Calu3 (cell line): ENCODE measurements at regions not wholly inside any gene's neighbourhood (a gene's known extent, or its start where the extent isn't known, plus 50 kb on each side); places are given as distances from the start of the nearest gene placed in this dataset.
A peak's percentile ranks its signal among the peaks of the same experiment; 100 is the strongest.
"Not testable (repeated sequence)": the region's sequence is repeated elsewhere in the genome, so short reads cannot be mapped to it uniquely, and the experiment has no call there.

Experiments used
- BruUV-seq: library from RNA; stranded (reverse); fragments of 400-500 nt; replicated peaks from 2 replicates; lab custom pipeline; 2021; lab: Mats Ljungman, UMichigan
- CTCF ChIA-PET: fragments of 300-600 bp; sonication (Branson Sonifier 250); formaldehyde crosslinking; loops from one replicate; lab custom pipeline; 2022; ENCODE audit warnings: antibody characterized with exemption; lab: Charles Lee
- DNase-seq: peaks from one replicate; pipeline ENCODE4 v3.0.0; 2022
- H3K27ac Mint-ChIP-seq: one replicate; pipeline ENCODE4 v1.8.0; 2022; ENCODE audit warnings: mixed read lengths; ENCODE audit not compliant: unreplicated experiment
- H3K27me3 Mint-ChIP-seq: one replicate; pipeline ENCODE4 v1.8.0; 2022; ENCODE audit warnings: mixed read lengths; ENCODE audit not compliant: unreplicated experiment
- H3K36me3 Mint-ChIP-seq: one replicate; pipeline ENCODE4 v1.8.0; 2022; ENCODE audit warnings: mild to moderate bottlenecking, moderate library complexity, mixed read lengths; ENCODE audit not compliant: insufficient read depth, unreplicated experiment
- H3K4me1 Mint-ChIP-seq: one replicate; pipeline ENCODE4 v1.8.0; 2022; ENCODE audit warnings: mild to moderate bottlenecking, low read depth, mixed read lengths; ENCODE audit not compliant: unreplicated experiment
- H3K4me3 Mint-ChIP-seq: one replicate; pipeline ENCODE4 v1.8.0; 2022; ENCODE audit warnings: mild to moderate bottlenecking, low read depth, moderate library complexity, mixed read lengths; ENCODE audit not compliant: unreplicated experiment
- H3K9me3 Mint-ChIP-seq: one replicate; pipeline ENCODE4 v1.8.0; 2022; ENCODE audit warnings: low read depth, mixed read lengths; ENCODE audit not compliant: unreplicated experiment
- intact Hi-C: fragments of 100-400 bp; cut with micrococcal nuclease; formaldehyde crosslinking; loops from one replicate; pipeline ENCODE4 v1.10.0; 2022; ENCODE audit not compliant: unreplicated experiment
- TF ChIP-seq, protein P1 (sequence below): fragments of 200-600 bp; IDR thresholded peaks from one replicate; pipeline ENCODE4 v1.8.0; 2022; ENCODE audit warnings: antibody characterized with exemption; ENCODE audit not compliant: unreplicated experiment

DNA sequence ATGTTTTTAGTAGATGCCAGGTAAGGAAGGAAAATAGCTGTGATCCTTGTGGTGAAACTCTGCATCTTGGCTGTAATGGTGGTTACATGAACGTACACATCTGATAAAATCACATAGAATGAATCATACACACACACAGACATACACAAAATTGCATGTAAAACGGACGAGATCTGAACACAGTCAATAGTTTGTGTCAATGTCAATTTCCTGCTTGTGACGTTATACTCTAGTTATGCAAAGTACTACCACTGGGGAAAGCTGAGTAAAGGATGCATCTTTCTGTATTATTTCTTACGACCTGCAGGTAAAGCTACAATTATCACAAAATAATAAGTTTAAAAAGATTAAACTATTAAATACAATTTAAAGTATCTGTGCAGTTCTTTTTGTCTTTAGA, 493.7 kb upstream of the ZP4 start:
- intact Hi-C loops = no loop called here
- DNase-seq = no peak
- H3K27me3 Mint-ChIP-seq = no peaks in the 10 kb centered on the region
- no peaks in the 10 kb centered on the region for H3K4me1 Mint-ChIP-seq
- H3K9me3 Mint-ChIP-seq = no peaks in the 10 kb centered on the region
- CTCF ChIA-PET = interaction anchor here (0.5 to 0.6 kb wide), 2 partner anchors 26 to 40 kb away, joined by 3 to 4 read pairs; no protein-coding TSS in a partner anchor
- peak overlapping the region; percentile 61 for H3K27ac Mint-ChIP-seq
- H3K36me3 Mint-ChIP-seq = no peaks in the 10 kb centered on the region
- TF ChIP-seq, protein P1, sequence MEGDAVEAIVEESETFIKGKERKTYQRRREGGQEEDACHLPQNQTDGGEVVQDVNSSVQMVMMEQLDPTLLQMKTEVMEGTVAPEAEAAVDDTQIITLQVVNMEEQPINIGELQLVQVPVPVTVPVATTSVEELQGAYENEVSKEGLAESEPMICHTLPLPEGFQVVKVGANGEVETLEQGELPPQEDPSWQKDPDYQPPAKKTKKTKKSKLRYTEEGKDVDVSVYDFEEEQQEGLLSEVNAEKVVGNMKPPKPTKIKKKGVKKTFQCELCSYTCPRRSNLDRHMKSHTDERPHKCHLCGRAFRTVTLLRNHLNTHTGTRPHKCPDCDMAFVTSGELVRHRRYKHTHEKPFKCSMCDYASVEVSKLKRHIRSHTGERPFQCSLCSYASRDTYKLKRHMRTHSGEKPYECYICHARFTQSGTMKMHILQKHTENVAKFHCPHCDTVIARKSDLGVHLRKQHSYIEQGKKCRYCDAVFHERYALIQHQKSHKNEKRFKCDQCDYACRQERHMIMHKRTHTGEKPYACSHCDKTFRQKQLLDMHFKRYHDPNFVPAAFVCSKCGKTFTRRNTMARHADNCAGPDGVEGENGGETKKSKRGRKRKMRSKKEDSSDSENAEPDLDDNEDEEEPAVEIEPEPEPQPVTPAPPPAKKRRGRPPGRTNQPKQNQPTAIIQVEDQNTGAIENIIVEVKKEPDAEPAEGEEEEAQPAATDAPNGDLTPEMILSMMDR = no peak
- BruUV-seq = no TSS peak
- H3K4me3 Mint-ChIP-seq = no peak overlapping the region

DNA sequence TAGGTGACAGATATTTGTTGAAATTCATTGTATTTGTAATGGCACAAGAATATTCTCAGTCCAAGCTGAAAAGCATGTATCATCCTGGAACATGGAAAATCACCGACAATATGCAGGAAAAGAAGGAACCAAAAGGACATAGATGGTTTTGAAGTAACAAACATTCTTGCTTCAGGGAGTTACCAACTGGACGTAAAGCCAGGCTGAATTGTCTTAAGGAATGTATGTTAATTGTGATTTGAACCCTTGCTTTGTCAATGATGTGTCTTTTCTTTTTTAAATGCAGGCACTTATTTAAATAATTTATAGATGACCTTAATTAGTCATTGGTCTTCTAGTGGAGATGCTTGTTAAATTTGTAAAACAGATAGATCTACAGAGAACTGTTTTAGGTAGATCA, 489.4 kb upstream of the ZP4 start:
- no peak overlapping the region for H3K4me3 Mint-ChIP-seq
- H3K27ac Mint-ChIP-seq = no peak overlapping the region

DNA sequence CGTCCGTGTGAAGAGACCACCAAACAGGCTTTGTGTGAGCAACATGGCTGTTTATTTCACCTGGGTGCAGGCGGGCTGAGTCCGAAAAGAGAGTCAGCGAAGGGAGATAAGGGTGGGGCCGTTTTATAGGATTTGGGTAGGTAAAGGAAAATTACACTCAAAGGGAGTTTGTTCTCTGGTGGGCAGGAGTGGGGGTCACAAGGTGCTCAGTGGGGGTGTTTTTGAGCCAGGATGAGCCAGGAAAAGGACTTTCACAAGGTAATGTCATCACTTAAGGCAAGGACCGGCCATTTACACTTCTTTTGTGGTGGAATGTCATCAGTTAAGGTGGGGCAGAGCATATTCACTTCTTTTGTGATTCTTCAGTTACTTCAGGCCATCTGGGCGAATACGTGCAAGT, 488.7 kb upstream of the ZP4 start:
- H3K27ac Mint-ChIP-seq, CTCF ChIA-PET, BruUV-seq, H3K27me3 Mint-ChIP-seq, H3K4me1 Mint-ChIP-seq, H3K4me3 Mint-ChIP-seq, H3K36me3 Mint-ChIP-seq, intact Hi-C loops, H3K9me3 Mint-ChIP-seq, DNase-seq: not testable (repeated sequence)

More for the DNA sequence above, 489.4 kb upstream of the ZP4 start:
- no peaks in the 10 kb centered on the region for H3K36me3 Mint-ChIP-seq
- H3K4me1 Mint-ChIP-seq = no peaks in the 10 kb centered on the region
- TF ChIP-seq, protein P1 = no peak
- CTCF ChIA-PET = no interaction called here
- no peaks in the 10 kb centered on the region for H3K27me3 Mint-ChIP-seq
- DNase-seq = no peak
- intact Hi-C loops = no loop called here
- no TSS peak for BruUV-seq
- H3K9me3 Mint-ChIP-seq = peaks cover 5% of the 10 kb centered on the region

DNA sequence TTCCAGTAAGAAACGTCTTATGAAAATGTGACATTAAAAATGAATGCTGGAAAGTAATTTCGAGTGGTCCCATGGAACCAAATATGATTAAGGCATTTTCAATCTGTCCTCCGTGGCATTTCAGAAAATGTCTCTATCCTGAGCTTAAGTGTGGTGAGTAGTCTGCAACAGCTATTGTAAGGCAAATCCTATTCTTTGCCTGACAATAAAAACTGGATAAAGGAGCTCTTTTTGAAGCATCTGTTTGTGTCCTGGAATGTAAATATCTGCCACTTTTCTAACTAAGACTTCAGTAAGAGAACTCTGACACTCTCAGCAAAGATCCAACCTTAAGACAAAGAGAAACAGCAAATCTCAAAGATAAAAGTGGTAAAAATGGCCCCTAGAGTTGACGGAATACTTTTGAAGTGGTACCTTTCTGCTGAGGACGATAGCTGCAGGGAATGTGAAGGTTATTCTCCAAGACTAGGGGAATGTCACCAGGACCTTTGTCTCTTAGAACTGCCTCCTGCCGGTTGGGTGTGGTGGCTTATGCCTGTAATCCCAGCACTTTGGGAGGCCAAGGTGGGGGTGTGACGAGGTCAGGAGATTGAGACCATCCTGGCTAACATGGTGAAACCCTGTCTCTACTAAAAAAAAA, 486.7 kb upstream of the ZP4 start:
- Mint-ChIP-seq H3K36me3 (no peaks in the 10 kb centered on the region), H3K27ac (no peak overlapping the region), H3K27me3 (no peaks in the 10 kb centered on the region), H3K9me3 (peaks cover 5% of the 10 kb centered on the region), H3K4me3 (no peak overlapping the region), H3K4me1 (no peaks in the 10 kb centered on the region)
- no TSS peak for BruUV-seq
- TF ChIP-seq, protein P1 = no peak
- CTCF ChIA-PET = no interaction called here
- DNase-seq = no peak
- intact Hi-C loops = no loop called here

DNA sequence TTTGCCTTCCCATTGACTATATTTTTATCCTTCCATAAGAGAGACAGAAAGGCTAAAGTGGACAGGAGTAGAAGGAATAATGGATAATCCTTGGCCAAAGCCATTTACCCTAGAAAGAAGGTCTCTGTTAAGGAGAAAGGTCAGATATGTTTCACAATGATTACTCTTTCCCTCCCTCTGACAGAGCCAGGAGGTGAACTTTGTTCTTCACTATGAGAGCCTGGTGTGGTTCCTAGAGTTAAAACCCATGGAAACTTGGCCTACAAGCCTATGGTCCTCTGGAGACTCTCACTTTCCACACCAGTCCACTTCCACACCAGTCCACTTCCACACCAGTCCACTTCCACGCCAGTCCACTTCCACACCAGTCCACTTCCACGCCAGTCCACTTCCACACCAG, 479.9 kb upstream of the ZP4 start:
- H3K4me1 Mint-ChIP-seq = no peaks in the 10 kb centered on the region
- no peaks in the 10 kb centered on the region for H3K27me3 Mint-ChIP-seq
- peaks cover 2% of the 10 kb centered on the region for H3K9me3 Mint-ChIP-seq
- CTCF ChIA-PET = interaction anchor here (0.7 kb wide), 1 partner anchor 45 kb away, joined by 4 read pairs; no protein-coding TSS in a partner anchor
- H3K4me3 Mint-ChIP-seq = no peak overlapping the region
- H3K27ac Mint-ChIP-seq = no peak overlapping the region
- DNase-seq = no peak
- H3K36me3 Mint-ChIP-seq = no peaks in the 10 kb centered on the region
- intact Hi-C loops = no loop called here
- TF ChIP-seq, protein P1 = no peak
- BruUV-seq = no TSS peak
